ENCODE measurements at regions not wholly inside any gene's neighbourhood (a gene's known extent, or its start where the extent isn't known, plus 50 kb on each side); places are given as distances from the start of the nearest gene placed in this dataset.

- no peak for DNase-seq (ENCODE audit: low read depth)
Measured at GRCh38 chr11:43545610-43546009, 134.9 kb upstream of the HSD17B12 start.

- no peak for DNase-seq (ENCODE audit: low read depth)
Measured at GRCh38 chr11:43546561-43547429, 133.7 kb upstream of the HSD17B12 start.

GRCh38 chr11:43547430-43547831 is 133.1 kb upstream of the HSD17B12 start:
- no peak for DNase-seq (ENCODE audit: low read depth)

- DNase-seq (ENCODE audit: low read depth) = no peak
Measured at GRCh38 chr11:43547889-43548381, 132.6 kb upstream of the HSD17B12 start.

- DNase-seq (ENCODE audit: low read depth) = no peak
Measured at GRCh38 chr11:43548916-43549315, 131.6 kb upstream of the HSD17B12 start.

GRCh38 chr11:43549624-43550023 is 130.9 kb upstream of the HSD17B12 start:
- DNase-seq (ENCODE audit: low read depth) = no peak

- DNase-seq (ENCODE audit: low read depth) = no peak
Measured at GRCh38 chr11:43550714-43551113, 129.8 kb upstream of the HSD17B12 start.

GRCh38 chr11:43554148-43554473 is 126.4 kb upstream of the HSD17B12 start:
- DNase-seq (ENCODE audit: low read depth) = no peak

GRCh38 chr11:43555186-43555585 is 125.4 kb upstream of the HSD17B12 start:
- no peak for DNase-seq (ENCODE audit: low read depth)

GRCh38 chr11:43555816-43556611 is 124.5 kb upstream of the HSD17B12 start:
- DNase-seq (ENCODE audit: low read depth) = peak; percentile 10

- DNase-seq (ENCODE audit: low read depth) = no peak
Measured at GRCh38 chr11:43556612-43557375, 123.7 kb upstream of the HSD17B12 start.

- no peak for DNase-seq (ENCODE audit: low read depth)
Measured at GRCh38 chr11:43557553-43558110, 122.9 kb upstream of the HSD17B12 start.

- DNase-seq (ENCODE audit: low read depth) = no peak
Measured at GRCh38 chr11:43558146-43558545, 122.4 kb upstream of the HSD17B12 start.

- DNase-seq (ENCODE audit: low read depth) = no peak
Measured at GRCh38 chr11:43558556-43559127, 121.9 kb upstream of the HSD17B12 start.

- DNase-seq (ENCODE audit: low read depth) = no peak
Measured at GRCh38 chr11:43561832-43562231, 118.7 kb upstream of the HSD17B12 start.

GRCh38 chr11:43567396-43567975 is 113.1 kb upstream of the HSD17B12 start:
- peak; percentile 34 for DNase-seq (ENCODE audit: low read depth)

GRCh38 chr11:43573233-43573632 is 107.3 kb upstream of the HSD17B12 start:
- no peak for DNase-seq (ENCODE audit: low read depth)

- DNase-seq (ENCODE audit: low read depth) = no peak
Measured at GRCh38 chr11:43573873-43574272, 106.7 kb upstream of the HSD17B12 start.

- no peak for DNase-seq (ENCODE audit: low read depth)
Measured at GRCh38 chr11:43574411-43574810, 106.1 kb upstream of the HSD17B12 start.

- no peak for DNase-seq (ENCODE audit: low read depth)
Measured at GRCh38 chr11:43574949-43575912, 105.3 kb upstream of the HSD17B12 start.

All from fibroblast of the conjunctiva (primary cell).